ENCODE measurements at regions not wholly inside any gene's neighbourhood (a gene's known extent, or its start where the extent isn't known, plus 50 kb on each side); places are given as distances from the start of the nearest gene placed in this dataset.
"Not testable (repeated sequence)": the region's sequence is repeated elsewhere in the genome, so short reads cannot be mapped to it uniquely, and the experiment has no call there.

- ChIA-PET POLR2A (no interaction called here), CTCF (no interaction called here)
- TF ChIP-seq FOXM1 (IDR thresholded peaks at IDR 0.05; ENCODE audit: borderline replicate concordance) (no peak), ZNF384 (IDR thresholded peaks at IDR 0.05) (no peak), NFRKB (IDR thresholded peaks at IDR 0.05) (no peak), LEF1 (IDR thresholded peaks at IDR 0.05; ENCODE audit: borderline replicate concordance) (no peak), SUZ12 (IDR thresholded peaks at IDR 0.05) (no peak), CTBP1 (IDR thresholded peaks at IDR 0.05; ENCODE audit: borderline replicate concordance) (no peak)
- no peak for DNase-seq (ENCODE audit: extremely low spot score)
Measured at GRCh38 chr6:103344554-103345163, 1515.1 kb downstream of the HACE1 start.

DNA sequence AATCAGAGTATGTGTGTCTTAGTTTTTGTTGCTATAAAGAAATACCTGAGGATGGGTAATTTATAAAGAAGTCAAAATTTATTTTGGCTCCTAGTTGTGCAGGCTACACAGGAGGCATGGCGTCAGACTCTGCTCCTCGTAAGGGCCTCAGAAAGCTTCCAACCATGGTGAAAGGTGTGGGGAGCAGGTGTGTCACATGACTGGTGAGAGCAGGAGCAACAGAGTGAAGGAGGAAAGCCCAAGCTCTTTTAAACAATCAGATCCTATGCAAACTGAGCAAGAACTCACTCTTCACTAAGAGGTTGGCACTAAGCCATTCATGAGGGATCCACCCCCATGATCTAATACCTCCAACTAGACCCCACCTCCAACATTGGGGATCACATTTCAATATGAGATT is 1524.3 kb downstream of the HACE1 start:
- TF ChIP-seq CTBP1 (IDR thresholded peaks at IDR 0.05; ENCODE audit: borderline replicate concordance) (no peak), FOXA1 (IDR thresholded peaks at IDR 0.05) (no peak), ARNT (IDR thresholded peaks at IDR 0.05) (no peak), ZNF384 (IDR thresholded peaks at IDR 0.05) (no peak), L3MBTL2 (conservative IDR thresholded peaks at IDR 0.05) (no peak), TARDBP (IDR thresholded peaks at IDR 0.05) (no peak), SUZ12 (IDR thresholded peaks at IDR 0.05) (no peak), NFRKB (IDR thresholded peaks at IDR 0.05) (no peak), FOXK2 (IDR thresholded peaks at IDR 0.05) (no peak), ELF4 (IDR thresholded peaks at IDR 0.05) (no peak), LEF1 (IDR thresholded peaks at IDR 0.05; ENCODE audit: borderline replicate concordance) (no peak), BHLHE40 (IDR thresholded peaks at IDR 0.05; ENCODE audit: borderline replicate concordance) (no peak), HDGF (IDR thresholded peaks at IDR 0.05; ENCODE audit: borderline replicate concordance) (no peak), SP1 (IDR thresholded peaks at IDR 0.05) (no peak), FOXM1 (IDR thresholded peaks at IDR 0.05; ENCODE audit: borderline replicate concordance) (no peak)
- TF ChIP-seq, protein P1, sequence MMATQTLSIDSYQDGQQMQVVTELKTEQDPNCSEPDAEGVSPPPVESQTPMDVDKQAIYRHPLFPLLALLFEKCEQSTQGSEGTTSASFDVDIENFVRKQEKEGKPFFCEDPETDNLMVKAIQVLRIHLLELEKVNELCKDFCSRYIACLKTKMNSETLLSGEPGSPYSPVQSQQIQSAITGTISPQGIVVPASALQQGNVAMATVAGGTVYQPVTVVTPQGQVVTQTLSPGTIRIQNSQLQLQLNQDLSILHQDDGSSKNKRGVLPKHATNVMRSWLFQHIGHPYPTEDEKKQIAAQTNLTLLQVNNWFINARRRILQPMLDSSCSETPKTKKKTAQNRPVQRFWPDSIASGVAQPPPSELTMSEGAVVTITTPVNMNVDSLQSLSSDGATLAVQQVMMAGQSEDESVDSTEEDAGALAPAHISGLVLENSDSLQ (IDR thresholded peaks at IDR 0.05), result no peak
- CTCF ChIA-PET, result no interaction called here
- POLR2A ChIA-PET, result no interaction called here
- DNase-seq (ENCODE audit: extremely low spot score), result no peak

DNA sequence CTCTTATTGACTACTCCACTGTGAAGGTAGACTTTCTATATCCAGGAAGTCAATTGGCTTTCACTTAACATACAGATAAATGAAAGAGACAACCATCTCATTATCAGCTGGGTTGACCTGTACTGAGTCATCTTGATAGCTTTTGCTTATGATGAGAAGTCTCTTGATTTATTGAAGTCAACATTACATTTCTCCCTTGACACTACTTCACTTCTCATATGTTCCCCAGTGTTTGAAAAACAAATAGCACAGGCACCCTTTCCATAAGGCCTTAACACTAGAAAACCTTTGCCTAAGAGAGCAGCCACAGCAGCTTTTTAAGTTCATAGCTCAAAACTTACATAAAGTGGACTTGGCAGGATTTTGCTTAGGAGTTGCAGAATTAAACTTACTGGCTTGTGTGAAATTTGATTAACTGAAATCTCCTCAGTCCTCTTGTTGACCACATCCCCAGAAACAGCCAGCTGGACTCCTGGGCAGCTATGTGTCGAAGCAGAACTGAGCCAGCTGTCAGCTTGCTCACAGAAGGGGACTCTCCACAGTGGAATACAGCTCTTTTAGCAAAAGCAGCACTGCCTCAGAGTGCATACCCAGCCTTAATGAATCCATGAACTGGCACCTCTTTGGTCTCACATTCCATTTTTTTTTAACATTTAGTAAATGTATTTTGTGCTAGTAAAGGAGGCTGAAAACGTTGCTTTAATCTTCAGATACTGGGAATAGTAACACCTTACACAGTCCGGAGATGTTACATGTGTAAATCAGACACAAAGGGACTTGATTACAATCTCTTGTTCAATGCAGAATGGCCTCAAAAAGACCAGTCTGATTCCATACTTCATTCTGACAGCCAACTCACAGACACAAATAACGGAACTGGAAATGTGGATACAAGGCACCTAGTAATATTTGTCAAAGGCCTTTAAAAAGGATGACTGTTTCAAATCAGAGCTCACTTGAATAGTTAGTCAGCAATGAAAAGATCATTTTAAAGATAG is 1532.7 kb downstream of the HACE1 start:
- CTCF ChIA-PET, result no interaction called here
- POLR2A ChIA-PET, result no interaction called here

DNA sequence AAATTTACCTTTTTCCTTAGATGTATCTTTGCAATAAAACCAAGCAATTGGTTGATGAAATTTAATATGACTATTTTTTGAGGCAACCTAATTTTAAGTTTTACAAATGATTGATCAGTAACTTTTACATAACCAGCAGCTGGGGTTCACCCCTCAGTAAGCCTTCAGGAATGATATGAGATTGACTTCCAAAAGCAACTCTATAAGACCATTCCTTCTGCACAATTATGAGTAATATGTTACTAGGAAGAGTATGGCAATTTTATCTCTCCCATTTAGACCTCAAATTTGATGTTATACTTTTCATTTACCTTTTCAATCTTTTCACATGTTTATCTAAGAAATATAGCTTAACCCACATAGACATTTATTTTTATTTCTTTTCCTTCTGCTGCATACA is 1546.3 kb downstream of the HACE1 start:
- ChIA-PET CTCF (no interaction called here), POLR2A (no interaction called here)
- DNase-seq (ENCODE audit: extremely low spot score), result no peak
- TF ChIP-seq, protein P1 (IDR thresholded peaks at IDR 0.05), result no peak
- TF ChIP-seq FOXK2 (IDR thresholded peaks at IDR 0.05), result no peak
- no peak for TF ChIP-seq ELF4 (IDR thresholded peaks at IDR 0.05)
- TF ChIP-seq SUZ12 (IDR thresholded peaks at IDR 0.05), result no peak
- no peak for TF ChIP-seq NFRKB (IDR thresholded peaks at IDR 0.05)
- no peak for TF ChIP-seq FOXM1 (IDR thresholded peaks at IDR 0.05; ENCODE audit: borderline replicate concordance)
- TF ChIP-seq FOXA1 (IDR thresholded peaks at IDR 0.05), result no peak
- TF ChIP-seq ZNF384 (IDR thresholded peaks at IDR 0.05), result no peak
- no peak for TF ChIP-seq CTBP1 (IDR thresholded peaks at IDR 0.05; ENCODE audit: borderline replicate concordance)
- no peak for TF ChIP-seq HDGF (IDR thresholded peaks at IDR 0.05; ENCODE audit: borderline replicate concordance)
- no peak for TF ChIP-seq LEF1 (IDR thresholded peaks at IDR 0.05; ENCODE audit: borderline replicate concordance)
- TF ChIP-seq ARNT (IDR thresholded peaks at IDR 0.05), result no peak
- no peak for TF ChIP-seq SP1 (IDR thresholded peaks at IDR 0.05)
- no peak for TF ChIP-seq BHLHE40 (IDR thresholded peaks at IDR 0.05; ENCODE audit: borderline replicate concordance)
- no peak for TF ChIP-seq TARDBP (IDR thresholded peaks at IDR 0.05)
- TF ChIP-seq L3MBTL2 (conservative IDR thresholded peaks at IDR 0.05), result no peak

More for the DNA sequence above, 1532.7 kb downstream of the HACE1 start:
- TF ChIP-seq L3MBTL2 (conservative IDR thresholded peaks at IDR 0.05), result no peak
- TF ChIP-seq TARDBP (IDR thresholded peaks at IDR 0.05), result no peak
- TF ChIP-seq SP1 (IDR thresholded peaks at IDR 0.05), result no peak
- no peak for TF ChIP-seq FOXK2 (IDR thresholded peaks at IDR 0.05)
- no peak for TF ChIP-seq ARNT (IDR thresholded peaks at IDR 0.05)
- TF ChIP-seq NFRKB (IDR thresholded peaks at IDR 0.05), result no peak
- DNase-seq (ENCODE audit: extremely low spot score), result no peak

GRCh38 chr6:103294376-103294775 is 1565.3 kb downstream of the HACE1 start:
- POLR2A ChIA-PET; CTCF ChIA-PET; DNase-seq (ENCODE audit: extremely low spot score): not testable (repeated sequence)

DNA sequence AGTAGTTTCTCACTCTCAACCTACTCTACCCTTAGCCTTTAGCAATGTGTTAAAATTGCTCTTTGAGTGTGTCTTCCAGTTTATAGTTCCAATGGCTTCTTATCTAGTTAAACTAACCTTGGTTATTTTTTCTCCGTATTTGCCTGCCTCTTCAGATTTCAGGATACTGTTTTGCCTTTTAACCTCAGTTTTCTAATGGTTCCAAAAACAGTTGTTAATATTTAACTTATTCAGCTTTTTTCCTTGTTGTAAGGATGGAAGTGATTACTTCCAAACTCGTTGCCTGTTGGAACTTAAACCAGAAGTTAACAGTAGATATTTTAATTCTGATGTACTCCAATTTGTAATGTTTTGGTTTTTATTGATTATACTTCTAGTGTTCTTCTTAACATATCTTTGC is 1574.9 kb downstream of the HACE1 start:
- POLR2A ChIA-PET, result no interaction called here
- CTCF ChIA-PET, result no interaction called here
- TF ChIP-seq HDGF (IDR thresholded peaks at IDR 0.05; ENCODE audit: borderline replicate concordance) (no peak), ARNT (IDR thresholded peaks at IDR 0.05) (no peak), TARDBP (IDR thresholded peaks at IDR 0.05) (no peak), FOXM1 (IDR thresholded peaks at IDR 0.05; ENCODE audit: borderline replicate concordance) (no peak), NFRKB (IDR thresholded peaks at IDR 0.05) (no peak), SUZ12 (IDR thresholded peaks at IDR 0.05) (no peak), BHLHE40 (IDR thresholded peaks at IDR 0.05; ENCODE audit: borderline replicate concordance) (no peak), FOXA1 (IDR thresholded peaks at IDR 0.05) (no peak), FOXK2 (IDR thresholded peaks at IDR 0.05) (no peak)
- TF ChIP-seq, protein P1 (IDR thresholded peaks at IDR 0.05), result no peak
- DNase-seq (ENCODE audit: extremely low spot score), result no peak
